ENCODE measurements at regions not wholly inside any gene's neighbourhood (a gene's known extent, or its start where the extent isn't known, plus 50 kb on each side); places are given as distances from the start of the nearest gene placed in this dataset.

DNA sequence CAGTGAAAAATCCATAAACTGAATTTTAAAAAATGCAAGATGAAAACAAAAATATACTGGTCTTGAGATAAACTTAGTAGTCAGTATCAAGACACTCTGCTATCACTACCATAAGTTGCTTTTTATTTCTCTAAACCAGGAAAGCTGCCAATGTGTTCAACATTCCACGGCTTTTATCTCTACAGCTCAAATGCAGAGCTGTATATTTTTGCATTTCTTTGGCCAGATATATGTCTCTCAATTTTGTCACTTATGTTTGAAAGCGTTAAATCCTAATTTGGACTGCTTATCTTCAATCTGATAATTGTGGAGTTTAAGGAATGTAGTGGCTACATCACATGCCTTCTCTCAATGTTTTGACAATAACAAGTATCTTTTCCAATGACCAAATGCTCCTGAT lies 609.5 kb downstream of the EPHA4 start:
- DNase-seq, result no peak

DNA sequence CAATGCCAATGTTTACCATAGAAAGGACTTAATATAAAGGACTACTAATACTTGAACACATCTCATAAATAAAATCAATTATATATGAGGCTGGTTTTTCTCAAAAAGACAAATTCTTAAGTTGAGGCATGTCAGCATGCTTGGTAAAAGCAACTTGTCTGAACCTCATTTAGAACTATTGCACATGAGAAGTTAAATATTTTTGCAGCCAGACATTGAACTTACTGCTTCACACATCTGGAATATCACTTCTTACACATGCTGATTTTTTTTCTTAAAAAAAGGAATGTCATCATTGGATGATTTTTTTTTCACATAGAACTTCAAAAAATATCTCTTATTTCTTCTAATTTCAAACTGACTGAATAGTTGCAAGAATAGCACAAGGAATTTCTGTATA lies 609.0 kb downstream of the EPHA4 start:
- DNase-seq, result no peak

DNA sequence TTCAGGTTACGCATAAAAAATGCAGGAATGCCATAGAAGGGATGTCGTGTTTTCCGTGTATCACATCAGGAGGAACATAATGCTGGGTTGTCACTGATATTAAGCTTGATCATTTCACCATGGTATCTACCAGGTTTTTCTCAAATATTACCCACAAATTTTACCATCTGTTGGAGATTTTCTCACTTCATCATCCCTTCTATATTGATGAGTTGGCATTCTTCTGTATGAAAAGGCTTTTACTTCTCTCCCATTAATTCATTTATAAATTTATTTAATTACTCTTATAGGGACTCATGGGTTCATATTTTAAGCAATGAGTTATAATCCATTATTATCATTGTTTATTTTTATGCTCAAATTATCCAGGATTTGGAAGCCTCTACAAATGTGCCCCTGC lies 608.2 kb downstream of the EPHA4 start:
- DNase-seq, result no peak

DNA sequence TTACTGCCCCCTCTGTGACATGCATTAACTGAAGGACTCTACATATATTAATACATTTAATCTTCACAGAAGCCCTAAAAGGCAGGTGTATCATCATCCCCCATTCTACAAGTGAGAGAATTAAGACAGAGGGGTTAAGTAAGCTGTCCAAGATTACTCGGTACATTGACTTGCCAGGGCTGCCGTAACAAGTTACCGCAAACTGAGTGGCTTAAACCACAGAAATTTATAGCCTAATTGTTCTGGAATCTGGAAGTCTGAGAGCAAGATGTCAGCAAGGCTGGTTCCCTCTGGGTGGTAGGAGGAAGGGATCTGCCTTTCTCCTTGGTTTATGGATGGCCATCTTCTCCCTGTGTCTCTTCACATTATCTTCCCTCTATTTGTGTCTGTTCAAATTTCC lies 605.5 kb downstream of the EPHA4 start:
- no peak for DNase-seq

DNA sequence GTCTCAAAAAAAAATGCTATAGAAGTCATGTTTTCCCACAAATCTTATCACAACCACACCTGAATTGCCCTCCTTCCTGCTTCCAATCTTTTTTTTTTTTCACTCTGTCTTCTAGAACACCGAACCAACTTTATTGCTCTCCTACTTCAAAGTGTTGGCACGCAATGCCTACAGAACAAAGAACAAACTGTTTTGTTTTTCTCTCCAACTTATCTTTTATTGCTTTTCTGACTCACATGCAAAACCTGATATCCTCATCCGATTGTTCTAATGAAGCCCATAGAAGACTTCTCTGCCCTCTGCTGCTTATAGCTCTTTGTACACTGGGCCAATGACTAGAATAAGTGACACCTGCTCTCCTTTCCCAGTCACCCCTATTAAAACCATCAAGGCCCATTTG lies 602.8 kb downstream of the EPHA4 start:
- no peak for DNase-seq

DNA sequence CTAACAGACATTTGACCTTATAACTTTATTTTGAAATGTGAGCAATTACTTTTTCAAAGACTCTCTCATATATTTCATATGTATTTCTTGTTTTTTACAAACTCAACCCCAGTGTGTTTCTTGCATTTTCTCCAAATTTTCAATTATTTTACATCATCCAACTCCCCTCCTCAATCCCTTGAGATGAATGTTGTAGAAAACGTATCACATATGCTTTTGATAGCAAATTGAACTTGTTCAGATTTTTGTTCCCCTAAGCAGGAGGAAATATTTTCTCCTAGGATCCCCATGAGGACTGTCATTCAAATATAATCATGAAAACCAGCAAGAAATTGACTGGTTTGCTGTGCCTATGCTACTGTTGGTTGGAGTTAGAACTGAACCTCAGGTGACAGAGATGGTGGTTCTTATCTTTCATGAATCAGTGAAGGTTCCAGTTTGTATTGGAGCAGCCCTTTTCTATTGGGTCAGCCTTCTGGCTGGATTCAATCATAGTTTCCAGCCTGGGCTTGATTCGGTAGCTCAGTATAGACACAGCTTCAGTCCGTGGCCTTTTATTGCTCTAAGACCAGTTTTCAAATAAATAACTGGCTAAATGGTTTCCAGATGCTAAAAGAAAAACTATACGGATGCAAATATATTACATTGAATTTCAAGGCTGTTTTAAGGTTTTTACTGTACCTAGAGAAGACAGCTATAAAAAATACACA lies 591.0 kb downstream of the EPHA4 start:
- DNase-seq, result no peak

DNA sequence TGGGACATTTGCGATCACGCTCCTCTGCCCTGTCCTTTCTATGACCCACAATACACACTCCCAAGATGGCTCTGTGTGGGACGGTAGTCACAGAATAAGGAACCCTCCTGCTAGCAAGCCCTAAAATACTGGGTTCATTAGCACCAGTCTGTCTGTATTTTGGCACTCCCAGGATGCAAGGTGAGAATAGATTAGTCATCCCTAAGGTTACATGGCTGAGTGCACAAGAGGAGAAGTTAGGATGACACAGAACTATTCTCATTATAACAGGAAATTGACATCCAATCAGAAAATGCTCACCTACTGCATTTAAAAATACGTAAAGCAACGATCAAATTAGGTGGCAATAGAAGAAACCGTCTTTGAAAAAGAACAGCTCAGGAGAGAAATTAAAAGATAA lies 590.2 kb downstream of the EPHA4 start:
- no peak for DNase-seq

DNA sequence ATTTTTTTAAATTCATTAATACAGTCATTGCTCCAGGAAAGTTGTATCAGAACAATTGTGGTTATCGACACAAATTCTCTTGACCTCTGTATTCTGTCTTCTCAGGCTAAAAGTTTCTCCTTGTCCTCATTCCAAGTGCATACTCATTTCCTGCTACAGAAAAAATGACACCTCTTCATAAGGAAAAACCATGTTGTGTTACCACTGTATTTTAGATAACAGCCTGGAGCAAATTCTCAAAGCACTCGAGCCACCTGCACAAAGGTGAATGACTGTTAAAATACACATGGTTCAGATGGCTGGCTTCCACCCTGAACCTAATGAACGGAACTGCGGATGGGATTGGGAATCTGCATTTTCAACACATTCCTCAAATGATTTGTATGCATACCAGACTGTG lies 586.5 kb downstream of the EPHA4 start:
- no peak for DNase-seq

DNA sequence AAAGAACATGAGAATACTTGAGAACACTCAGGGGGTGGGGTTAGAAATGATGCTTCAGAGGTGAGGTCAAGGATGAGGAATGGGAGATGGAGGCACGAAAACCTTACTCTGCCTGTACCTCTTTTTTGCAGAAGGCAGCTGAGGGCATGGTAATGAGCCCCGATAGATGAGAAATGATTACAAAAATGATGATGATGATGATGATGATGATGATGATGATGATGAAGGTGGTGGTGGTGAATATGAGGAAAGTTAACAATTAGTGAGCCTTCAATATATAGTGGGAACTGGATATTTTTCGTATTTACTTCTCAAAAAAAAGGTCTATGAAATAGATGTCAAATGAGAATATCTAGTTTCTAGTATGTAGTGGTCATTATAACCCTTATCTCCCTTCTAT lies 584.3 kb downstream of the EPHA4 start:
- no peak for DNase-seq

DNA sequence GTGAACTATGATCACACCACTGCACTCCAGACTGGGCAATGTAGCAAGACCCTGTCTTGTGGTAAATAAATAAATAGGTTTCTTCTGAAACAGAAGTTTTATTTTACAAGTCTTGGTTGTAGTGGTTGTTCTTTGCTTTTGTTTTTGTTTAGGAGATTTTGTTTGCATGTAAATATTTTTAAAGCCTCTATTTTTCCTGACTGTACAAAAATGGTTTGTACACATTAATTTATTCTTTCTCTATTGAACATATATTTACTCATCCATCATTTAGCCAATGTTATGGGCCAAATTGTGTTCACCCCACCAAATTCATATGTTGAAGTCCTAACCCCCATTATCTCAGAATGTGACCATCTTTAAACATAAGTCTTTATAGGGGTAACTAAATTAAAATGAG lies 580.1 kb downstream of the EPHA4 start:
- DNase-seq, result no peak

DNA sequence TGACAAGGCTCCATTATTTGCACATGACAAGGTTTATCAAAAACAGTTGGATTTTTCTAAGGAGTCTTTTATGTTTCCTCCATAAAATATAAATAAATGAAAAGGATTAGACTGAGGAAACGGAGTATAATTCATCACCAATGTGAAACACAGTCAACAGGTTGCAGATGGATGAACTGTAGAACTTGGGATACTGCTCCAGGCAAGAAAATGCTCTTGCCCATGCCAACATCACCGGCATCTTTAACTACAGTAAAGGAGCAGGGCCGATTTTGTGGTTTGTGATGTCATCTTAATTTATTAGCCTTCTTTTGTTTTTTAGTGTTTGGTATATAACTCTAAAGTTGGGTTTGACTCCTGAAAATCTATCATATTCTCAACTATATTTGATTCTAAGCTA lies 577.3 kb downstream of the EPHA4 start:
- DNase-seq, result no peak

DNA sequence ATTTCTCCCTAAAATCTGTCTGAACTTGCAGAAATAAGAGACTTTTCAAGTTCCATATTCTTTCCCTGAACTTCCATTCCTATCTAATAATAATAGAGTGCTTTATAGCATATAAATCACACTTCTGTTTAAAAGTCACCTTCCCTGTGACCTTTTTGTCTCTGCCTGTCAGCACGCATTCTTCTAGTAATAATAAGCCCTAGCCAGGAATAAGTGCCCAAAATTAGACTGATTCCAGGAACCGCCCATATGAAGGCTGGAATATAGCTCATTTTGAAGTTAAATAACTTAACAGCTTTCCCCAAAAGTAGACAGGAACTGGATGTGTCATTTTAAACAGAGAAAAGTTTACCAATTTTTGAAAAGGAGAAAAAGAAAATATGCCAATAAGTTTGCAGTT lies 576.5 kb downstream of the EPHA4 start:
- DNase-seq, result no peak

DNA sequence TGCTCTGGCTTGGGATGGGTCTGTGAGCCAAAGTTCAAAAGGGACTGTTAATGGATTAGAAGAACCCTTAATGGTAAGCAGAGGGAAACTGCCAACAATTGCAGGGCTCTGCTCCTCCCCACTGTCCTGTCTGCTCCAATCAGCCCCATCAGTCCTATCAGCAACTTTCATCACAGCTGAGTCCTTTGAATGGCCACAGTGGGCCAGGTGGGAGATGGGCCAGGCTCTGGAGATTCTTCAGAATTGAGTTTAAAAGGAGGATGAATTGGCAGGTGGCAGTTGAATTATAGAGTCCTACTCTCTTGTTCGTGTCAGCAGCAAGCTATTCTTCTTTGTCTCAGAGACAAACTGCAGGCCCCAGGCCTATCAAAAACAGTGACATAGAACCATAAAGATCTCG lies 573.9 kb downstream of the EPHA4 start:
- DNase-seq, result no peak

DNA sequence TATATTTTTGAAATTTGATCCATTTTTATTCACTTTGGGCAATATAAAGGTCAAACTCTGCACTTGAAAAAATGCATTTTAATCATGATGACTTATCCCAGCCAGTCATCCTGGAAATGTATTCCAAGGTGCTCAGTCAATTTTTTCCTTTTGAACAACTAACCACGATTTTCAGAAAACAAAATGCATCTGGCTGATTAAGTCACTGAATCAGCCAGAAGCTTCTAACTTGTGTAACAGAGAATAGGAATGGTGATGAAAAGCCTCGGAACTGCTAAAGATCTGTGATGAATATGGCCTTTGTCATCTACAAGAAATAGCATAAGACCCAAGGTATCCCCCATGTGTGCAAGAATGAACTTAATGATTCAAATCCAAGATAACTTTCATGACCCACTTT lies 572.7 kb downstream of the EPHA4 start:
- no peak for DNase-seq

DNA sequence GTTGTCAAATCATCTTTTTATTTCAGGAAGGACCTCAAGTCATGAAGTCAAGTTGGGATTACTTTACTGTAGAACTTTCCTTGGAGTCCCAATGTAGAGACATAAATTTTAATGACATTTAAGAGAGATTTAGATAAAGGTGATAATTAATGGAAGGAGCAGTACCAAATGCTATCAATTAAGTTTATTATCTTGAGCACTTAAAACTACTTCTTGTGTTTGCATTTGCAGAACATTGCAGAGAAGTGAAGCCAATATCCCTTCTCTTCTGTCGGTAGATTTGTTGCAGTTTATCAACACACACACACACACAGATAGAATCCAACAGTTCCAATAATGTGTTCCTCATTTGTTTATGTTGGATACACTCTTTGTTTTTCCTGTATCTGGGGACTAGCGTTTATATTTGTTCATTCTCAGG lies 570.7 kb downstream of the EPHA4 start:
- DNase-seq, result no peak

DNA sequence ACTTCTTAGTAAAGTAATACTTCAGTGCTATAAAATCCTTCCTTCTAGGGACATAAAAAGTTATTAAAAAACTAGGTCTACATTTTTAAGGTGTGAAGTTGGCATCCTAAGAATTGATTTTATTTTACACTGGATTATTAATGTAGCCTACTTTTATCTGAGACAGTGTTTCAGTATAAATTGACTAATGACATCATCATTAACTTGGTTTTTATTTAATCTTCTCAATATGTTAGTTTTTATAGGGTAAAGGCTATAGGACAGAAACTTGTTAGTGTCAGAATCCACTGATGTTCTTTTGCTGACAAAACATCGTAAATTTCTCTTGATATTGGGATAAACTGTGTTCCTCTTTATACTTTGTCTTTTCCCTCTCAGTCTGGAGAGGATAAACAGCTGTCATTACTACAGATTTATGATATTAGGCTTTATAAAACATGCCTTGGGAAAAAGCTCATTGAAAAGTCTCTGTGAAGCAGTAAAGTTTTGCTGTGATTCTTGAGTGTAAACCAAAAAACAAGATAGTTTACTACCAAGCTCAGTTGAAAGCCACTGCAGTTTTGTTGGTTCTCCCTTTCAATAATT lies 569.9 kb downstream of the EPHA4 start:
- DNase-seq, result no peak

DNA sequence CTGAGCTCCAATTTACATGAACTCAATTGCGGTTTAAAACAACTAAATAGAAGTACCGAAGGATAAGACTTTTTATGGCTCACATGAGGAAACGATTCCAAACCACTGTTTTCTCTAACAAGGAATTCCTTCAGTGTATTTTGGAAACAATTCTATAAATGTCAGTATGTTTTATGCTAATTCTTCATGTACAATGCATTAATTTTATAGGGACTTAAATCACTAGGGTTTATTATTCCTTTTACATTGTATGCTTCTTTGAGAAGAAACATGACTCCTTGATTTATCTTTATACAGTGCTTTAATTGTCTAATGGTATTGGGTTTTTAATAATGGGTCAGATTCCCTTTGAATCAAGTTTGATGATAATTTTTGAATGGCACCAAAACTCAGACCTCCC lies 566.8 kb downstream of the EPHA4 start:
- no peak for DNase-seq

DNA sequence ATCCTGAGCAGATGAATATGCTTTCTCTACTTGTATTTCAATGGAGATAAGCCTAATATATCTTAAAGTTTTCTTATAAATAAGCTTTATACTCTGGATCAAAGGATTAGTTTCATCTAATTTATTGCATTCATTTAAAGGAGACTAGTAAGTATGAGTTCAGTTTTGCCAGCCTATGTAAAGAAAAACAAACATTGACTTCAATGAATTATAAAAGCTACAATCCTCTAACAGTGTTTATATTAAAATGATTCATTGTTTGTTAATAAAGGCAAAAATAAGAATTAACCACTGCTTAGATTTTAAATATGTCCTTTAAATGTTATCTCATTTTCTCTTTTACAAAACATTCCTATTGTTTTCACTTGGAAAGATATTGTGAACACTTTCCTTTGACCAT lies 566.0 kb downstream of the EPHA4 start:
- no peak for DNase-seq

DNA sequence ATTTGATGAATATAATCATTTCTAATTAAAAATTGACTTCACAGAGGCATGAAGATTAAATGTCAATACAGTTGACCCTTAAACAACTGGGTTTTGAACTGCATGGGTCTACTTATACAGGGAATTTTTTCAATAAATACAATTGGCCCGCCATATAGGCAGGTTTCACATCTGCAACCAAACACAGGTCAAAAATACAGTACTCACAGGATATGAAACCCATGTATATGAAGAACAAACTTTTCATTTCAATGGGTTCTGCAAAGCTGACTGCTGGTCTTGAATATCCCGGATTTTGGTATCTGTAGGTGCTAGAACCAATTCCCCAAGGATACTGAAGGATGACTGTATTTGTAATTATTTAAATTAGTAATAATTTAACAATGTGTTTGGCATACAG lies 555.6 kb downstream of the EPHA4 start:
- DNase-seq, result no peak

DNA sequence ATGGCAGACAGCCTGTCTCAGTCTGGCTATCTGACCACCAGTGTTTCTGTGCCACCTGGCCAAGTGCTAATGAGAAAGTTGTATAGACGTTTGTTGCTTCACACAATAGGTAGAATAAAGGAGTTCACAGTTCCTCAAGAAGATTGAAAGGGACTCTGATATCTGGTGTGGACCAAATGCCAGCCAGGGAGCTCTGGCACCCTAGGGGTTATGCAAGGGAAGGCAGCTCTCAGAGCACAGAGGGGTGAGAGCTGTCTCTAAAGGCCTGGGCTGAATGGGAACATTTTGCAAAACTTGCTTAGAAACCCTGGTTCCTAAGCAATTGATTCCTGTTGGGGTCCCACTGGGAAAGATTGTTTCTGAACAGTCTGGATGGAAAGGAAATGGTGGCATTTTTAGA lies 553.8 kb downstream of the EPHA4 start:
- no peak for DNase-seq

DNA sequence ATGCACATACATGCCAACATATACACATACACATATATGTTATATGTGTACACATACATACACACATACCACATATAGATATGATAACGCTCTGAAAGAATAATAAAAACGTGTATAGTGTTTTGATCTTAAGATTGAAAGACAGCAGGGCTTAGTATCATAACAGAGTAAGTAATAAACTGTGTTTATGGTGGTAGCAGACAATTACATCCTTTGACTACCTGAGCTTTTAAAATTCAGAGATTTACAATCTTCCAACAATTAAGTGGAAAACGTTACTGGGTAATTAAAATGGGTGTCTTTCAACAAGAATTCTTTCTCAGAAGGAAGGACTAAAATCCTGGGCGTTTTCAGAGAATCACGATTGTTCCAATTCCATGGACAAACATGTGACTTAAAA lies 552.4 kb downstream of the EPHA4 start:
- DNase-seq, result no peak

DNA sequence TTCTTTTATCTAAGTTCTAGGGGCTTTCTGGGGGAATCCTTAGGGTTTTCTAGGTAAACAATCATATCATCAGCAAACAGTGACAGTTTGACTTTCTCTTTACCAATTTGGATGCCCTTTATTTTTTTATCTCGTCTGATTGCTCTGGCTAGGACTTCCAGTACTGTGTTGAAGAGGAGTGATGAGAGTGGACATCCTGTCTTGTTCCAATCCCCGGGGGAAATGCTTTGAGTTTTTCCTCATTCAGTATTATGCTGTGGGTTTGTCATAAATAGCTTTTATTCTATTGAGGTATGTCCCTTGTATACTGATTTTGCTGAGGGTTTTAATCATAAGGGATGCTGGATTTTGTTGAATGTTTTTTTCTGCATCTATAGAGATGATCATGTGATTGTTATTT lies 549.5 kb downstream of the EPHA4 start:
- DNase-seq, result no peak

DNA sequence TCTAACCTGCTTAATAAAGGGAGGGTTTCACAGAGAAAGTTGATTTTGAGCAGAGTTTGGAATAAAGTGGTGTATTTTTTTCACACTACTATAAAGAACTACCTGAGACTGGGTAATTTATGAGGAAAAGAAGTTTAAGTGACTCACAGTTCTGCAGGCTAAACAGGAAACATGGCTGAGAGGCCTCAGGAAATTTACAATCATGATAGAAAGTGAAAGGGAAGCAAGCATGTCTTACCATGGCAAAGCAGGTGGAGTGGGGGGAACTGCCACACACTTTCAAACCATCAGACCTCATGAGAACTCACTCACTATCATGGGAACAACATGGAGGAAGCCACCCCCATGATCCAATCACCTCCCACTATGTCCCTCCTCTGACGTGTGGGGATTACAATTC lies 546.7 kb downstream of the EPHA4 start:
- no peak for DNase-seq

DNA sequence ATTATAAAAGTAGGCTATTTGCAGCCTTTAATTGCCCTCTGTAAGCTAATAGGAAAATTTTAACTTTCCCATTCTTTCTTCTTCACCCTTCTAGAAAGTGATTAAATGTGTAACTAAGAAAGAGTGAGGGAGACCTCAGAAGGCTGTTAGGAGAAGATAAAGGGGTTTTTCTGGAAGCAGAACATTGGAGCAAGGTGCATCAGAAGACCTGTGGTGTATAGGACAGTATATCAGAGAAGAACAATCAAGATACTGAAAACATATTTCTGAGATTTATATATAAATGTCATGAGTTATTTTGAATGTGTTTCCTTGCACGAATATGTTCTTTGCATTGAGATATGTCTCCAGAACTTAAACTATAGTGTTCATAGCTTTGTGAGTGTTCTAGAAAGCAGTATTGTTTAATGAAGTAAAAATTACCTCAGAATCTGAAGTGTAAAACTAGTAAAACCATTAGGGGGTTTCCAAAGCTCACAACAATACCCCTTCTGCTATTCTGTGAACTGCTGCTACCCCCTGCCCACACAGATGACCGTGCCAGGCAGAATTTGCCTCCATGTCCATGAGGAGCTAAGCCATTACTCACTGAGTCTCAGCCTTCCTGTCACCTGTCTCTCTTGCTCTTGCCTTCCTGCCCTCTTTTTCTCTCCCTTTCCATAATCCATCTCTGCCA lies 537.9 kb downstream of the EPHA4 start:
- no peak for DNase-seq

DNA sequence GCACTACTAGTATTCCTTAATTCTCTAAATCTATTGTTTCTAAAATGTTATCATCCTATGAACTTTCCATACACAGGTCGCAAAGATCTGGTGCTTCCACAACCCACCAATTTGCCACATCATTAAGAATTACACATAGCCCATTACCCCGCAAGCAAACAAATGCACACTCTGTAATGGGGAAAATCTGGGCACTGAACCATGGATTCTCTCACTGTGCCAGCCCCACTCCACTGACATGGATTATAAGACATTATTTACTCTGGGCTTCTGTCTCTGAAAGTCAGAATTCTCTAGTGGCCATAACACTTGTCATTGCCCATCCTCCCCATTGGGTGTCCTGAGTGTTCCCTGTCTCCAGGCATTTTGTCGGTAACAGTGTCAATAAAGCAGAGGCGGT lies 537.1 kb downstream of the EPHA4 start:
- DNase-seq, result no peak
